ENCODE measurements at regions not wholly inside any gene's neighbourhood (a gene's known extent, or its start where the extent isn't known, plus 50 kb on each side); places are given as distances from the start of the nearest gene placed in this dataset.

- no peak for DNase-seq
- Mint-ChIP-seq H3K27me3 (ENCODE audit: low read depth) (no peaks in the 10 kb centered on the region), H3K9me3 (ENCODE audit: insufficient read depth) (no peaks in the 10 kb centered on the region), H3K4me1 (ENCODE audit: low read depth) (no peaks in the 10 kb centered on the region), H3K27ac (no peak overlapping the region), H3K36me3 (ENCODE audit: low read depth) (no peaks in the 10 kb centered on the region), H3K4me3 (no peak overlapping the region)
- POLR2A ChIA-PET: no interaction called here
- CTCF ChIA-PET: no interaction called here
- no peak for ATAC-seq
Observed at GRCh38 chr5:13553896-13554295, 390.6 kb downstream of the DNAH5 start.

GRCh38 chr5:13552361-13552760 is 392.1 kb downstream of the DNAH5 start:
- H3K27me3 Mint-ChIP-seq (ENCODE audit: low read depth): no peaks in the 10 kb centered on the region
- H3K4me3 Mint-ChIP-seq: no peak overlapping the region
- no peaks in the 10 kb centered on the region for H3K36me3 Mint-ChIP-seq (ENCODE audit: low read depth)
- POLR2A ChIA-PET: no interaction called here
- H3K27ac Mint-ChIP-seq: no peak overlapping the region
- ATAC-seq (no peak), DNase-seq (no peak)
- CTCF ChIA-PET: no interaction called here
- no peaks in the 10 kb centered on the region for H3K4me1 Mint-ChIP-seq (ENCODE audit: low read depth)
- no peaks in the 10 kb centered on the region for H3K9me3 Mint-ChIP-seq (ENCODE audit: insufficient read depth)

DNA sequence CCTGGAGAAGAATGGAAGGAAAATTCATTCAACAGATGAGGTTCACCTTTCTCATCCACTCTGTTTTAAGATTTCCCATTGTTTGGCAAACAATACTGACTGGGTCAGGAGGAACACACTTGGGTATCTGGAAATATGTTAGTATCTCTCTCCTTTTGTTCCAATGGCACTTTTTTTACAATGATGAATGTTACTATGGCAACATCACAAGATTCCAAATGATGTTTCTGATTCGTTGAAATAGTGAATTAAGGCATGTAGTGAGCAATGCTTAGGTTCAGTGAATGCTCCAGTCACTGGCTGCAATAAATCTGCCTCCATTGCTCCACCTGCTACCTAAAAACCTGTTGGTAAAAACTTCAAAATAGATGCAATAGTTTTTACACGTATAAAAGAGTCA is 392.8 kb downstream of the DNAH5 start:
- ChIA-PET POLR2A (no interaction called here), CTCF (no interaction called here)
- Mint-ChIP-seq H3K4me3 (no peak overlapping the region), H3K4me1 (ENCODE audit: low read depth) (no peaks in the 10 kb centered on the region), H3K27me3 (ENCODE audit: low read depth) (no peaks in the 10 kb centered on the region), H3K27ac (no peak overlapping the region), H3K36me3 (ENCODE audit: low read depth) (no peaks in the 10 kb centered on the region), H3K9me3 (ENCODE audit: insufficient read depth) (no peaks in the 10 kb centered on the region)
- ATAC-seq (no peak), DNase-seq (no peak)

GRCh38 chr5:13540168-13540750 is 404.2 kb downstream of the DNAH5 start:
- Mint-ChIP-seq H3K4me1 (ENCODE audit: low read depth) (no peaks in the 10 kb centered on the region), H3K4me3 (no peak overlapping the region), H3K27me3 (ENCODE audit: low read depth) (no peaks in the 10 kb centered on the region), H3K36me3 (ENCODE audit: low read depth) (no peaks in the 10 kb centered on the region), H3K27ac (no peak overlapping the region), H3K9me3 (ENCODE audit: insufficient read depth) (peaks cover 16% of the 10 kb centered on the region)
- ATAC-seq (no peak), DNase-seq (no peak)
- CTCF ChIA-PET: no interaction called here
- POLR2A ChIA-PET: no interaction called here

GRCh38 chr5:13536933-13537332 is 407.6 kb downstream of the DNAH5 start:
- no peak for ATAC-seq
- ChIA-PET CTCF (no interaction called here), POLR2A (no interaction called here)
- no peak overlapping the region for H3K27ac Mint-ChIP-seq
- H3K9me3 Mint-ChIP-seq (ENCODE audit: insufficient read depth): peaks cover 10% of the 10 kb centered on the region
- H3K4me3 Mint-ChIP-seq: no peak overlapping the region
- H3K4me1 Mint-ChIP-seq (ENCODE audit: low read depth): no peaks in the 10 kb centered on the region
- no peaks in the 10 kb centered on the region for H3K27me3 Mint-ChIP-seq (ENCODE audit: low read depth)
- no peak for DNase-seq
- H3K36me3 Mint-ChIP-seq (ENCODE audit: low read depth): no peaks in the 10 kb centered on the region

DNA sequence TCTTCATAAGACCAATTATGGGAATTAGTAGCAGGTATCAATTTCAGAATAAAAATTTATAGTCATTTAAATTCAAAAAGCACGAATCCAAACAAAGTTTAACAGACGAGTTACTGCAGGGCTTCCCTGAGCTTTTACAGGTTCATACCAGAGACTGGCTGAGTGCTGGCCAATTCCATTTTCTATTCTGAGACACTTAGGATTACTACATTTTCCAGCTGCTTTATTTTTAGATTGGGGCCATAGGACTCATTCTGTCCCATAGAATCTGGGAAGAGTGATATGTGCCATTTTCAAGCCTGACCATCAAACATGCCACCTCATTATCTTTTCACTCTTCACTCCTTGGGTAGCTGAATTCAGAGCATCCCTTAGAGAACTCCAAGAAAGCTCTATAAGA is 410.7 kb downstream of the DNAH5 start:
- no peak overlapping the region for H3K27ac Mint-ChIP-seq
- ChIA-PET CTCF (no interaction called here), POLR2A (no interaction called here)
- H3K4me3 Mint-ChIP-seq: no peak overlapping the region
- H3K4me1 Mint-ChIP-seq (ENCODE audit: low read depth): no peaks in the 10 kb centered on the region
- H3K27me3 Mint-ChIP-seq (ENCODE audit: low read depth): no peaks in the 10 kb centered on the region
- ATAC-seq (no peak), DNase-seq (no peak)
- H3K9me3 Mint-ChIP-seq (ENCODE audit: insufficient read depth): peaks cover 10% of the 10 kb centered on the region
- no peaks in the 10 kb centered on the region for H3K36me3 Mint-ChIP-seq (ENCODE audit: low read depth)

- Mint-ChIP-seq H3K27me3 (ENCODE audit: low read depth) (no peaks in the 10 kb centered on the region), H3K4me3 (no peak overlapping the region), H3K9me3 (ENCODE audit: insufficient read depth) (peaks cover 4% of the 10 kb centered on the region), H3K4me1 (ENCODE audit: low read depth) (no peaks in the 10 kb centered on the region), H3K27ac (no peak overlapping the region), H3K36me3 (ENCODE audit: low read depth) (no peaks in the 10 kb centered on the region)
- ATAC-seq: no peak
- CTCF ChIA-PET: no interaction called here
- DNase-seq: no peak
- POLR2A ChIA-PET: no interaction called here
Observed at GRCh38 chr5:13529300-13529699, 415.2 kb downstream of the DNAH5 start.

DNA sequence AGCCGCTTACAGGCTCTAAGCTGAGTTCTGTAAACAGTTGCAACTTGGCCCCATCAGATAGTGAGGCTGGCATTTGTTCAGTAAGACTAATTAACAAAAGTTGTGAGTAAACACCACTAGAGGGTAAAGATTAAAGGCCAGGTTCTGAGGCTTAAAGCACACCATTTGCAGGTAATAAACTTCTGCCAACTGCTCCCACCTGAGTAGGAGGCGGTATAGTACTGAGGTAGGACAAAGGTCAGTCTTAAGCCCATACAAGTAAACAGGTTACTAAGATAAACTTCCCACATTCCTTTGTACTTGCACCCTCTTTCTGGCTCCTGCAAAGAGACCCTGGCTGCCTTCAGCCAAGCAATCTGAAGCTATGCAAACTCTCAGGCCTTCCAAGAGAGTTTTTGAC is 419.6 kb downstream of the DNAH5 start:
- Mint-ChIP-seq H3K4me3 (no peak overlapping the region), H3K27me3 (ENCODE audit: low read depth) (no peaks in the 10 kb centered on the region), H3K36me3 (ENCODE audit: low read depth) (no peaks in the 10 kb centered on the region), H3K4me1 (ENCODE audit: low read depth) (no peaks in the 10 kb centered on the region), H3K9me3 (ENCODE audit: insufficient read depth) (peaks cover 4% of the 10 kb centered on the region), H3K27ac (no peak overlapping the region)
- ATAC-seq (no peak), DNase-seq (no peak)
- ChIA-PET POLR2A (no interaction called here), CTCF (no interaction called here)

DNA sequence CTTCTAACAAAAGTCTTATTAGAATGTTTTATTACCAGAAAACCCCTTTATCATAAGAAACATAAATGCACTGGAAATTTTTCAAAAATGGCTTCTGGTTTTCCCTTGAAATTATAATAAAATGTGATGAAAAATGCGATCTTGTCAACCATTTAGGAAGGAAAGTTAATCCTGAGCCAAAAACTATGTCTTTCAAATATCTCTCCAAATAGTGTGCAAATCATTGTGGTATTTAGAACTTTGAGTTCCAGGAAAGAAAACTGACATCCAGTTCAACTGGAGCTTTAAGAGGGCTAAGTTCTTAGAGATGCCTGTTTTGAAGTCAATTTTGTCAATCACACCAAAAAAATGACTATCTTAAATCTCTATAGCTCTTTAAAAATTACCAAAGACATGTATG is 425.4 kb downstream of the DNAH5 start:
- ChIA-PET POLR2A (no interaction called here), CTCF (no interaction called here)
- ATAC-seq (no peak), DNase-seq (no peak)
- no peak overlapping the region for H3K4me3 Mint-ChIP-seq
- H3K27ac Mint-ChIP-seq: no peak overlapping the region
- H3K27me3 Mint-ChIP-seq (ENCODE audit: low read depth): no peaks in the 10 kb centered on the region
- H3K36me3 Mint-ChIP-seq (ENCODE audit: low read depth): no peaks in the 10 kb centered on the region
- H3K9me3 Mint-ChIP-seq (ENCODE audit: insufficient read depth): peaks cover 4% of the 10 kb centered on the region
- no peaks in the 10 kb centered on the region for H3K4me1 Mint-ChIP-seq (ENCODE audit: low read depth)

DNA sequence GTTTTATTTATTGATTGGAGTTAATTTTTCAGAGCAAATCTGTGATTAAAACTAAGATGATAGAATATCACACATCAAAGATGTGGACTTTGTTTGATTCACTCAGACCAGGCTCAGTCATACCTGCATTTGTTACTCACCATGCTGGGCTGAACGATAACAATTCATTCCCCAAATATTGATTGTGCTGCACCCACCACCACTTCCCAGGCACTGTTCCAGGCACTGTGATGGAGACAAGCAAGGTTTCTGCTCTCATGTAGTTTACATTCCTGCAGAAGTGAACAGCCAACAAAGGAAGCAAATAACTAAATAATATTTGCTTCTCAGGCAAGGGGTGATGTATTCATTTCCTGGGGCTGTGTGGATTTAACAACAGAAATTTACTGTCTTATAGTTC is 428.3 kb downstream of the DNAH5 start:
- H3K36me3 Mint-ChIP-seq (ENCODE audit: low read depth): no peaks in the 10 kb centered on the region
- H3K4me3 Mint-ChIP-seq: no peak overlapping the region
- CTCF ChIA-PET: no interaction called here
- POLR2A ChIA-PET: no interaction called here
- DNase-seq (no peak), ATAC-seq (no peak)
- peaks cover 2% of the 10 kb centered on the region for H3K9me3 Mint-ChIP-seq (ENCODE audit: insufficient read depth)
- no peaks in the 10 kb centered on the region for H3K27me3 Mint-ChIP-seq (ENCODE audit: low read depth)
- H3K4me1 Mint-ChIP-seq (ENCODE audit: low read depth): no peaks in the 10 kb centered on the region
- H3K27ac Mint-ChIP-seq: no peak overlapping the region

DNA sequence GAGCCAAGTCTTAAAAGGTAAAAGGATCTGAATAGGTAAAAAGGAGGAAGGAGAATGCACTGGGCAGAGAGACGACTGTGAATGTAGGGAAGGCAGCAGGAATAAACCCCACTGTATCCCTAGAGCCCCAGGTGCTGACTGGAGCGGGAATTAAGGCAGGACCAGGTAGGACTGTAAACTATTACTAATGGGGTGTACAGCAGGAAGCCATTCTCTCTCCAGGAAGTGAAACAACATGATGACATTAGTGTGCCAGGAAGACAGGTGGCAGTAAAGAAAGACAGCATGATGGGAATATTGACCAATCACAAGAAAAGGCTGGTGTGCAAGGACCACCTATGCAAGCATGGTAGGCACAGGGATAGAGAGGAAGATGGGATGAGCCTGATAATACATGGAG is 433.0 kb downstream of the DNAH5 start:
- ChIA-PET POLR2A (no interaction called here), CTCF (no interaction called here)
- H3K27ac Mint-ChIP-seq: no peak overlapping the region
- no peaks in the 10 kb centered on the region for H3K27me3 Mint-ChIP-seq (ENCODE audit: low read depth)
- H3K36me3 Mint-ChIP-seq (ENCODE audit: low read depth): no peaks in the 10 kb centered on the region
- ATAC-seq (no peak), DNase-seq (no peak)
- no peaks in the 10 kb centered on the region for H3K4me1 Mint-ChIP-seq (ENCODE audit: low read depth)
- H3K4me3 Mint-ChIP-seq: no peak overlapping the region
- peaks cover 5% of the 10 kb centered on the region for H3K9me3 Mint-ChIP-seq (ENCODE audit: insufficient read depth)

GRCh38 chr5:13510616-13511015 is 433.9 kb downstream of the DNAH5 start:
- Mint-ChIP-seq H3K9me3 (ENCODE audit: insufficient read depth) (peaks cover 9% of the 10 kb centered on the region), H3K27ac (no peak overlapping the region), H3K36me3 (ENCODE audit: low read depth) (no peaks in the 10 kb centered on the region), H3K4me3 (no peak overlapping the region), H3K27me3 (ENCODE audit: low read depth) (no peaks in the 10 kb centered on the region), H3K4me1 (ENCODE audit: low read depth) (no peaks in the 10 kb centered on the region)
- ChIA-PET CTCF (no interaction called here), POLR2A (no interaction called here)
- DNase-seq: no peak
- no peak for ATAC-seq

DNA sequence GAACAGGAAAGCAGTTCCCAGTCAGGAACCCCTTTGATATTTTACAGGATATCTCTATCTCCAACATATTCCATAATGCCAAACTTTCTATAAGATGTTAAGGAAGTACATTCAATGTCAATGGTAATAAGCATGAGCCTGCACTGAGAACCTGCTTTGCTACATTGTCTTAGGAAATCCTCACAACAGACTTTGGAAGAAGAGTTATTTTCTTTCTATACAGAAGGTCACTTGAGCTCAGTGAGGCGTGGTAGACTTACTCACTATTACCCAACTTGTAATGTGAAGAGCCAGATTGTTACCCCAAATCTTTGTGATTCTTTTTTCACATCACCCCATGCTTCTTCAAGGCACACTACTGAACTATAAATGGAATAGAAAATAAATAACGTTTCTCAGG is 435.9 kb downstream of the DNAH5 start:
- no peak for ATAC-seq
- H3K4me1 Mint-ChIP-seq (ENCODE audit: low read depth): no peaks in the 10 kb centered on the region
- DNase-seq: no peak
- peaks cover 9% of the 10 kb centered on the region for H3K9me3 Mint-ChIP-seq (ENCODE audit: insufficient read depth)
- H3K4me3 Mint-ChIP-seq: no peak overlapping the region
- CTCF ChIA-PET: no interaction called here
- no peaks in the 10 kb centered on the region for H3K36me3 Mint-ChIP-seq (ENCODE audit: low read depth)
- POLR2A ChIA-PET: no interaction called here
- no peak overlapping the region for H3K27ac Mint-ChIP-seq
- no peaks in the 10 kb centered on the region for H3K27me3 Mint-ChIP-seq (ENCODE audit: low read depth)
